Right lobe of liver (tissue), 6 donors: ENCODE measurements at regions not wholly inside any gene's neighbourhood (a gene's known extent, or its start where the extent isn't known, plus 50 kb on each side); places are given as distances from the start of the nearest gene placed in this dataset.

ENCODE experiments used
- ATAC-seq, 4 donors: fragments of 200-7000 bp; cut with Tn5 transposase; one replicate each; pipeline ENCODE4 v1.9.1; 2020; ENCODE audit warnings: mild to moderate bottlenecking in 4 of 4, moderate library complexity in 4 of 4
- DNase-seq, 3 donors: peaks; one replicate each; pipeline ENCODE4 v3.0.0-alpha.2; 2020
- H3K27ac ChIP-seq, 3 donors: fragments of 200-600 bp; one replicate each; pipeline ENCODE4 v1.8.0; 2022
- H3K27me3 ChIP-seq, 2 donors: fragments of 200-600 bp; one replicate each; pipeline ENCODE4 v1.8.0; 2022
- H3K36me3 ChIP-seq, 4 donors: fragments of 200-600 bp; sonication (generic) in 1 of 4; one replicate each; pipeline versions ENCODE4 v1.5.1 to v1.8.0; 2017 to 2022; ENCODE audit warnings: control low read depth in 1 of 4
- H3K4me1 ChIP-seq, 4 donors: fragments of 200-600 bp; sonication (generic) in 1 of 4; one replicate each; pipeline versions ENCODE4 v1.5.1 to v1.8.0; 2017 to 2022; ENCODE audit warnings: control low read depth in 1 of 4
- H3K4me3 ChIP-seq, 3 donors: fragments of 200-600 bp; one replicate each; pipeline ENCODE4 v1.8.0; 2022
- H3K9me3 ChIP-seq, 4 donors: fragments of 200-600 bp; sonication (generic) in 1 of 4; one replicate each; pipeline versions ENCODE4 v1.5.1 to v1.8.0; 2017 to 2022; ENCODE audit warnings: control low read depth in 1 of 4
- POLR2A ChIP-seq: fragments of 450-650 bp; IDR thresholded peaks from one replicate; pipeline ENCODE4 v1.6.1; 2017; ENCODE audit warnings: antibody characterized with exemption, mild to moderate bottlenecking
- WGBS: methylation state at CpG from one replicate; pipeline ENCODE4 v1.1.6; 2018; ENCODE audit warnings: low coverage, low lambda C conversion rate; ENCODE audit not compliant: insufficient coverage; ENCODE audit errors: missing lambda C conversion rate; 5-methylcytosine and 5-hydroxymethylcytosine counted together
- intact Hi-C, 2 donors: fragments of 100-400 bp; cut with DNase I; formaldehyde crosslinking; loops; one replicate each; pipeline versions ENCODE4 v1.11.2 to v1.14.1; 2022
- TF ChIP-seq, protein P1 (sequence below), 4 donors: fragments of 200-600 bp in 3 of 4; fragments of 450-650 bp in 1 of 4; IDR thresholded peaks; one replicate each; pipeline versions ENCODE4 v1.5.1 to v1.8.0; 2016 to 2022; ENCODE audit warnings: antibody characterized with exemption in 4 of 4, mild to moderate bottlenecking in 2 of 4
- donor health status: DM: no; HTN: yes; CAD: no.
- donor health status: DM: no; HTN: no; CAD: no.
- donor health status: DM: no; HTN: no; CAD: no.
- donor health status: DM: no; HTN: yes; CAD: no.
- donor health status: DM: no; HTN: yes; CAD: no.

DNA sequence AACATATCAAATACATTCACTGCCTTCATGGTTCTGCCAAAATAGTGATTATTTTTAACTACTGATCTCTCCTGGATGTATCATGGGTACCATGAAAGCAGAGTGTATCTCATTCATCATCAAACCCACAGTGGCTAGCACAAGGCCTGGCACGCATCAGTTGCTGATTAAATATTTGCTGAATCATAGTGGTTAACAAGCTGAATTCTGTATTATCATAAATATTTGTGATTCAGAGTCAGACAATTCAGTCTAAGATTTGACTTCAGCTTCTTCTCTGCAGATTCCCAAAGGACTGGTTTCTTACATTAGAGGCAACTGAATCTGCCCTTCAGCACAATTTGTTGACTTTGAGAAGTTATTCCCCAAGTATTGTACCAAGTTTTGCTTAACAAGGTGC is 715.8 kb upstream of the LRRC4C start:
- H3K4me3 ChIP-seq, result no peak overlapping the region
- ATAC-seq (no peak), DNase-seq (no peak)
- WGBS, result 30% methylated on average over 1 of the region's 1 CpG
- H3K9me3 ChIP-seq, result no peaks in the 10 kb centered on the region
- no peak for TF ChIP-seq POLR2A
- TF ChIP-seq, protein P1, sequence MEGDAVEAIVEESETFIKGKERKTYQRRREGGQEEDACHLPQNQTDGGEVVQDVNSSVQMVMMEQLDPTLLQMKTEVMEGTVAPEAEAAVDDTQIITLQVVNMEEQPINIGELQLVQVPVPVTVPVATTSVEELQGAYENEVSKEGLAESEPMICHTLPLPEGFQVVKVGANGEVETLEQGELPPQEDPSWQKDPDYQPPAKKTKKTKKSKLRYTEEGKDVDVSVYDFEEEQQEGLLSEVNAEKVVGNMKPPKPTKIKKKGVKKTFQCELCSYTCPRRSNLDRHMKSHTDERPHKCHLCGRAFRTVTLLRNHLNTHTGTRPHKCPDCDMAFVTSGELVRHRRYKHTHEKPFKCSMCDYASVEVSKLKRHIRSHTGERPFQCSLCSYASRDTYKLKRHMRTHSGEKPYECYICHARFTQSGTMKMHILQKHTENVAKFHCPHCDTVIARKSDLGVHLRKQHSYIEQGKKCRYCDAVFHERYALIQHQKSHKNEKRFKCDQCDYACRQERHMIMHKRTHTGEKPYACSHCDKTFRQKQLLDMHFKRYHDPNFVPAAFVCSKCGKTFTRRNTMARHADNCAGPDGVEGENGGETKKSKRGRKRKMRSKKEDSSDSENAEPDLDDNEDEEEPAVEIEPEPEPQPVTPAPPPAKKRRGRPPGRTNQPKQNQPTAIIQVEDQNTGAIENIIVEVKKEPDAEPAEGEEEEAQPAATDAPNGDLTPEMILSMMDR (IDR thresholded peaks at IDR 0.05), result no peak
- no peaks in the 10 kb centered on the region for H3K36me3 ChIP-seq
- H3K27me3 ChIP-seq, result no peaks in the 10 kb centered on the region
- H3K4me1 ChIP-seq, result no peaks in the 10 kb centered on the region
- H3K27ac ChIP-seq, result no peak overlapping the region
- intact Hi-C loops, result no loop called here

DNA sequence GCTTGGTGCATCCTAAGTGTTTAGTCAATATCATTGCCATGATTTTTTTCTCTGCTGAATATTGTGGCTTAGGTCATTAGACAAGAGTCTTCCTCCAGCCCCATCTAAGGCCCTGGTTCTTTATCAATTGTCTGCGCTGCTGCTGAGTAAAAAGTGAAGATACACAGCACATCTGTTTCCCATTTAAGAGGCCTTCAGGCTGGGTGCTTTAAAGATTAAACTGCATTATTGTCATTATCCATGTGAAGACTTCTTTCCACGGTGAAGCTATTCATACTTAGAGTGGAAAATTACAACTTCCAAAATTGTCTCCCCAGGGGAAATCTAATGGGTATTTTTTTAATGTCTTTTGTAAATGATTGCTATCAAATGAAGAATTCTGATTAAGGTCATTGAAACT is 719.8 kb upstream of the LRRC4C start:
- no peak overlapping the region for H3K4me3 ChIP-seq
- H3K9me3 ChIP-seq, result no peaks in the 10 kb centered on the region
- 25% methylated on average over 2 of the region's 2 CpGs for whole genome bisulfite sequencing
- DNase-seq (no peak), ATAC-seq (no peak)
- no peaks in the 10 kb centered on the region for H3K27me3 ChIP-seq
- intact Hi-C loops, result no loop called here
- H3K27ac ChIP-seq, result no peak overlapping the region
- no peaks in the 10 kb centered on the region for H3K36me3 ChIP-seq
- no peaks in the 10 kb centered on the region for H3K4me1 ChIP-seq
- no peak for TF ChIP-seq POLR2A
- TF ChIP-seq, protein P1 (IDR thresholded peaks at IDR 0.05), result no peak

DNA sequence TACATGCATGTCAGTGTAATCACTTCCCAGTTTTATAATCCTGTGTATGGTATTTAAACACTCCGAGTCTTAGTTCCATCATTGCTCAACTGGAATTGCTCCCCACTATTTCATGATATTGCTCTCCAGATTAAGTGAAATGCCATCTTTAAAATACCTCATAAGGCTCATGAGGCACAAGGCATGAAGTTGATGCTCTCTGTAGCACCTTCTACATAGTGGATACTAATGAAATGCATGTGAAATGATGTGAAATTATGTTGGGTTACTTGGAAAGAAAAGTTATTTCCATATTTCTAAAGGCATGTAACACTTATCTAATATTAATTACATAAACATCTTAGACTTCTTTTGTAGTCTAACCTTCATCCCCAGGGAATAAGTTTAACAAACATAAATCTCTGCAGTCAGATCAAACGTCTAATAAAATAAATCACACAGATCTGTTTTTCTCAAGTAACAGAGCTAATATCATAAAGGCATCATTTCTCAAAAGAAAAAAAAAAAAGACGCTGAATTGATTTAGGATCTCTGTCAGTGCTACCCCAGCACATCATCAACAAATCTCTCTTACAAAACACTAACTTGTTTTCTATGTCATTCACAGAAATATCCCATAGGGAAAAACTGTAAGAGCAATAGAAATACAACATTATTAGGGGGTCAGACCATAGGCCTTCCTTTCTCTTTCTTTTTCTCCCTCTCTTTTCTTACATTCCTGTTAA is 736.0 kb upstream of the LRRC4C start:
- Histone ChIP-seq H3K4me1 (no peaks in the 10 kb centered on the region), H3K27me3 (no peaks in the 10 kb centered on the region), H3K36me3 (no peaks in the 10 kb centered on the region), H3K4me3 (no peak overlapping the region), H3K9me3 (no peaks in the 10 kb centered on the region), H3K27ac (no peak overlapping the region)
- intact Hi-C loops, result no loop called here
- ATAC-seq, result no peak
- WGBS, result 36% methylated on average over 3 of the region's 3 CpGs
- no peak for DNase-seq
- no peak for TF ChIP-seq POLR2A
- TF ChIP-seq, protein P1 (IDR thresholded peaks at IDR 0.05), result no peak

DNA sequence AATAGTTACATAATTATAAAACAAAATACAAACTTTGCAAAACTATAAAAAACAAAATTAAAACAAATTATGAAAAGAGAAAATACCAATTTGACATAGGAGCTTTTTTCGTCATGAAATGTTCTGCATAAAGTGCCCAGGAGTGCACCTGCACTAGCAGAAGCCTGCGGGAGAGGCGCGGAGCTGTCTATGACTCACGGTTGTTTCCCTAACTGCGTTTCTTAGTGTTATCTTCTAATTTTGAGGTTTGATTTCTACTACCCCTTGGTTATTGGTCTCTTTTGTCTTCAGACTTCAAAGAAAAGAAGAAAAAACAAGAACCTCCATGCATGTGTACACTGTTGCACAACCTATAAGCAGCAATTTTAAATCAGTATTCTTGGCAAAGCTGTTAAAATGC is 740.9 kb upstream of the LRRC4C start:
- 75% methylated on average over 6 of the region's 6 CpGs for WGBS
- Histone ChIP-seq H3K27me3 (no peaks in the 10 kb centered on the region), H3K4me1 (peaks cover 0 to 1% (median 0%) of the 10 kb centered on the region in 4 donors), H3K4me3 (no peak overlapping the region), H3K27ac (no peak overlapping the region), H3K36me3 (no peaks in the 10 kb centered on the region), H3K9me3 (no peaks in the 10 kb centered on the region)
- TF ChIP-seq, protein P1 (IDR thresholded peaks at IDR 0.05), result no peak
- ATAC-seq, result no peak
- DNase-seq, result no peak
- intact Hi-C loops, result no loop called here
